H9 (cell line): ENCODE measurements at regions not wholly inside any gene's neighbourhood (a gene's known extent, or its start where the extent isn't known, plus 50 kb on each side); places are given as distances from the start of the nearest gene placed in this dataset.

Source experiments
- DNase-seq: peaks from one replicate; pipeline ENCODE4 v3.0.0-alpha.2; 2017
- H2AFZ ChIP-seq: one replicate; pipeline ENCODE4 v1.6.1; 2013; ENCODE audit warnings: mild to moderate bottlenecking, low read length, control low read depth, moderate library complexity
- H2AK5ac ChIP-seq: 2 replicates; pipeline ENCODE4 v1.6.1; 2013; ENCODE audit warnings: low read length, control low read depth, mixed read lengths; ENCODE audit not compliant: insufficient read length
- H2BK120ac ChIP-seq: one replicate; pipeline ENCODE4 v1.6.1; 2013; ENCODE audit warnings: low read depth, mild to moderate bottlenecking, low read length, control low read depth, inconsistent platforms; ENCODE audit not compliant: poor library complexity, severe bottlenecking
- H2BK12ac ChIP-seq: 2 replicates; pipeline ENCODE4 v1.6.1; 2013; ENCODE audit warnings: low read length, control low read depth, mixed read lengths, low read depth; ENCODE audit not compliant: insufficient read length
- H2BK15ac ChIP-seq: 2 replicates; pipeline ENCODE4 v1.6.1; 2013; ENCODE audit warnings: low read depth, low read length, control low read depth
- H2BK20ac ChIP-seq: one replicate; pipeline ENCODE4 v1.6.1; 2013; ENCODE audit warnings: low read depth, mild to moderate bottlenecking, low read length, control low read depth, inconsistent platforms; ENCODE audit not compliant: poor library complexity, severe bottlenecking
- H2BK5ac ChIP-seq: 2 replicates; pipeline ENCODE4 v1.6.1; 2013; ENCODE audit warnings: low read length, control low read depth, mixed read lengths; ENCODE audit not compliant: insufficient read length
- H3K14ac ChIP-seq: 2 replicates; pipeline ENCODE4 v1.6.1; 2013; ENCODE audit warnings: low read length, control low read depth; ENCODE audit not compliant: insufficient read depth
- H3K18ac ChIP-seq: 2 replicates; pipeline ENCODE4 v1.6.1; 2013; ENCODE audit warnings: low read depth, mild to moderate bottlenecking, mixed read lengths, low read length, control low read depth; ENCODE audit not compliant: insufficient read length
- H3K23ac ChIP-seq: 2 replicates; pipeline ENCODE4 v1.6.1; 2013; ENCODE audit warnings: low read length, control low read depth, mixed read lengths, low read depth; ENCODE audit not compliant: insufficient read length
- H3K23me2 ChIP-seq: 2 replicates; pipeline ENCODE4 v1.6.1; 2013; ENCODE audit warnings: low read depth, mild to moderate bottlenecking, mixed read lengths, low read length, control low read depth; ENCODE audit not compliant: insufficient read length, poor library complexity, severe bottlenecking
- H3K27ac ChIP-seq: 2 replicates; pipeline ENCODE4 v1.5.1; 2013; ENCODE audit warnings: low read length, control low read depth, mixed read lengths, low read depth; ENCODE audit not compliant: insufficient read length
- H3K27me3 ChIP-seq: 2 replicates; pipeline ENCODE4 v1.6.1; 2013; ENCODE audit warnings: low read length, control low read depth, inconsistent platforms; ENCODE audit not compliant: insufficient read depth
- H3K4ac ChIP-seq: 2 replicates; pipeline ENCODE4 v1.6.1; 2013; ENCODE audit warnings: low read depth, mild to moderate bottlenecking, control low read depth, inconsistent platforms, low read length, moderate library complexity
- H3K4me1 ChIP-seq: 2 replicates; pipeline ENCODE4 v1.6.1; 2013; ENCODE audit warnings: low read length, control low read depth, inconsistent platforms; ENCODE audit not compliant: insufficient read depth
- H3K4me2 ChIP-seq: 2 replicates; pipeline ENCODE4 v1.6.1; 2013; ENCODE audit warnings: low read length, control low read depth, mixed read lengths; ENCODE audit not compliant: insufficient read length, insufficient read depth
- H3K56ac ChIP-seq: 2 replicates; pipeline ENCODE4 v1.6.1; 2013; ENCODE audit warnings: low read depth, mild to moderate bottlenecking, mixed read lengths, low read length, control low read depth; ENCODE audit not compliant: insufficient read length
- H3K79me1 ChIP-seq: 2 replicates; pipeline ENCODE4 v1.6.1; 2013; ENCODE audit warnings: low read depth, mild to moderate bottlenecking, moderate library complexity, low read length, control low read depth, inconsistent platforms; ENCODE audit not compliant: insufficient read depth, poor library complexity, severe bottlenecking
- H3K79me2 ChIP-seq: 2 replicates; pipeline ENCODE4 v1.6.1; 2013; ENCODE audit warnings: low read length, control low read depth, inconsistent platforms; ENCODE audit not compliant: insufficient read depth
- H3K9ac ChIP-seq: 2 replicates; pipeline ENCODE4 v1.6.1; 2013; ENCODE audit warnings: low read length, control low read depth, mixed read lengths; ENCODE audit not compliant: insufficient read length; ENCODE audit errors: extremely low read depth
- H3K9me3 ChIP-seq: one replicate; pipeline ENCODE4 v1.6.1; 2013; ENCODE audit warnings: low read depth, low read length, inconsistent platforms; ENCODE audit not compliant: control insufficient read depth
- H3T11ph ChIP-seq: one replicate; pipeline ENCODE4 v1.6.1; 2013; ENCODE audit warnings: mild to moderate bottlenecking, low read length, control low read depth, inconsistent platforms
- H4K20me1 ChIP-seq: one replicate; pipeline ENCODE4 v1.6.1; 2013; ENCODE audit not compliant: control insufficient read depth, insufficient read length, insufficient read depth
- H4K5ac ChIP-seq: 2 replicates; pipeline ENCODE4 v1.6.1; 2013; ENCODE audit warnings: low read depth, mild to moderate bottlenecking, mixed read lengths, low read length, control low read depth; ENCODE audit not compliant: insufficient read length
- H4K8ac ChIP-seq: replicated peaks from 2 replicates; pipeline ENCODE4 v1.6.1; 2013; ENCODE audit warnings: low read length, control low read depth, mixed read lengths, low read depth; ENCODE audit not compliant: insufficient read length
- H4K91ac ChIP-seq: 2 replicates; pipeline ENCODE4 v1.6.1; 2013; ENCODE audit warnings: low read depth, mild to moderate bottlenecking, moderate library complexity, mixed read lengths, low read length, control low read depth; ENCODE audit not compliant: insufficient read length
- H3K27ac Mint-ChIP-seq, 3 experiments: 2 replicates in 2 of 3; 3 replicates in 1 of 3; pipeline ENCODE4 v1.8.0; 2020 to 2021; ENCODE audit warnings: mixed read lengths in 3 of 3, mild to moderate bottlenecking in 1 of 3, moderate library complexity in 1 of 3
- H3K27me3 Mint-ChIP-seq: 2 replicates; pipeline ENCODE4 v1.8.0; 2021; ENCODE audit warnings: low read depth, mild to moderate bottlenecking, moderate library complexity, mixed read lengths
- H3K36me3 Mint-ChIP-seq, 3 experiments: 2 replicates in 2 of 3; 3 replicates in 1 of 3; pipeline ENCODE4 v1.8.0; 2020 to 2021; ENCODE audit warnings: low read depth in 3 of 3, mixed read lengths in 3 of 3; ENCODE audit not compliant: insufficient read depth in 1 of 3
- H3K4me1 Mint-ChIP-seq, 2 experiments: 2 replicates each; pipeline ENCODE4 v1.8.0; 2020; ENCODE audit warnings: mixed read lengths in 2 of 2
- H3K4me3 Mint-ChIP-seq, 2 experiments: 2 replicates in 1 of 2; 3 replicates in 1 of 2; pipeline ENCODE4 v1.8.0; 2020 to 2021; ENCODE audit warnings: mild to moderate bottlenecking in 2 of 2, mixed read lengths in 2 of 2, moderate library complexity in 1 of 2
- H3K9me3 Mint-ChIP-seq, 2 experiments: 2 replicates in 1 of 2; 3 replicates in 1 of 2; pipeline ENCODE4 v1.8.0; 2020; ENCODE audit warnings: mild to moderate bottlenecking in 2 of 2, mixed read lengths in 2 of 2, moderate library complexity in 1 of 2
- CTCF ChIP-seq: fragments of 200-600 bp; sonication (generic); conservative IDR thresholded peaks from 3 replicates; pipeline ENCODE4 v1.8.0; 2021; ENCODE audit warnings: antibody characterized with exemption, mild to moderate bottlenecking
- WGBS: extraction: QIAGEN DNeasy Blood & Tissue Kit; methylation state at CpG from one replicate; pipeline ENCODE4 v1.1.7; 2013; ENCODE audit warnings: missing lambda C conversion rate, low lambda C conversion rate, mixed read lengths; ENCODE audit not compliant: insufficient read length; ENCODE audit errors: extremely low coverage; 5-methylcytosine and 5-hydroxymethylcytosine counted together

- H3K79me1 ChIP-seq, result no peaks in the 10 kb centered on the region
- H3K27me3 Mint-ChIP-seq, result no peaks in the 10 kb centered on the region
- no peak overlapping the region for H3K23ac ChIP-seq
- no peak overlapping the region for H2BK12ac ChIP-seq
- no peak overlapping the region for H2BK15ac ChIP-seq
- H2BK120ac ChIP-seq, result no peak overlapping the region
- no peak overlapping the region for H3K4ac ChIP-seq
- DNase-seq, result peak; percentile 37
- H3K4me3 Mint-ChIP-seq, result 0 out of 5 replicates have a peak overlapping the region, but pooled peaks of 1 of the 2 experiments have one; percentile 51
- H3K4me2 ChIP-seq, result peak overlapping the region; percentile 46
- no peaks in the 10 kb centered on the region for H3K79me2 ChIP-seq
- peaks cover 2% of the 10 kb centered on the region; the same call in 1 of the 2 replicates for H3K4me1 ChIP-seq
- TF ChIP-seq CTCF, result peak; percentile 23; the same call in 1 of the 3 replicates
- no peak overlapping the region for H4K5ac ChIP-seq
- no peak overlapping the region for H2BK5ac ChIP-seq
- peak overlapping the region in 2 of 3 experiments; percentile 37 to 63; a peak in 2 of 7 replicates for H3K27ac Mint-ChIP-seq
- no peak overlapping the region for H3T11ph ChIP-seq
- no peak overlapping the region for H4K91ac ChIP-seq
- H3K18ac ChIP-seq, result no peak overlapping the region
- no peaks in the 10 kb centered on the region for H4K20me1 ChIP-seq
- H3K56ac ChIP-seq, result no peak overlapping the region
- H2BK20ac ChIP-seq, result no peak overlapping the region
- H3K4me1 Mint-ChIP-seq, result peaks cover 23 to 29% of the 10 kb centered on the region in 2 experiments
- H3K9me3 ChIP-seq, result no peaks in the 10 kb centered on the region
- H3K36me3 Mint-ChIP-seq, result no peaks in the 10 kb centered on the region
- WGBS, result no CpG with 5 or more reads among the region's 9 CpGs
- H3K9me3 Mint-ChIP-seq, result no peaks in the 10 kb centered on the region
- no peaks in the 10 kb centered on the region for H3K27me3 ChIP-seq
- no peak overlapping the region for H2AFZ ChIP-seq
- no peak overlapping the region for H3K27ac ChIP-seq
- peaks cover 2% of the 10 kb centered on the region for H3K23me2 ChIP-seq
- no peak overlapping the region for H4K8ac ChIP-seq
- H3K14ac ChIP-seq, result peak overlapping the region; percentile 41; the same call in 1 of the 2 replicates
- H3K9ac ChIP-seq, result no peak overlapping the region
- H2AK5ac ChIP-seq, result no peak overlapping the region
Measured at GRCh38 chr2:48107326-48107925, 201.1 kb upstream of the FBXO11 start.
